Esophagus muscularis mucosa (tissue), 3 donors: ENCODE measurements at regions not wholly inside any gene's neighbourhood (a gene's known extent, or its start where the extent isn't known, plus 50 kb on each side); places are given as distances from the start of the nearest gene placed in this dataset.
"Not testable (repeated sequence)": the region's sequence is repeated elsewhere in the genome, so short reads cannot be mapped to it uniquely, and the experiment has no call there.

Experiments used
- CTCF ChIP-seq, 3 experiments: fragments of 200-600 bp in 2 of 3; fragments of 450-650 bp in 1 of 3; sonication (generic) in 2 of 3; IDR thresholded peaks; one replicate each; pipeline ENCODE4 v1.5.1; 2017 to 2019; ENCODE audit warnings: antibody characterized with exemption in 3 of 3, mild to moderate bottlenecking in 2 of 3, moderate library complexity in 1 of 3
- POLR2A ChIP-seq: fragments of 450-650 bp; IDR thresholded peaks from one replicate; pipeline ENCODE4 v1.6.1; 2017; ENCODE audit warnings: antibody characterized with exemption, moderate library complexity, mild to moderate bottlenecking, low read depth
- POLR2AphosphoS5 ChIP-seq, 2 donors: sonication (generic); formaldehyde crosslinking; IDR thresholded peaks; one replicate each; pipeline ENCODE4 v1.6.1; 2017; ENCODE audit warnings: antibody characterized with exemption in 2 of 2

- not testable (repeated sequence) for TF ChIP-seq CTCF (IDR thresholded peaks at IDR 0.05); POLR2A; POLR2AphosphoS5 (IDR thresholded peaks at IDR 0.05)
These were observed 52.9 kb upstream of the TAC4 start for GRCh38 chr17:49900801-49901200.
